Hematopoietic multipotent progenitor cell treated with erythropoietin and hydrocortisone succinate and interleukin-3 and kit ligand, for 4 days (in vitro differentiated cells): ENCODE measurements at regions not wholly inside any gene's neighbourhood (a gene's known extent, or its start where the extent isn't known, plus 50 kb on each side); places are given as distances from the start of the nearest gene placed in this dataset.
A peak's percentile ranks its signal among the peaks of the same experiment; 100 is the strongest.
"Not testable (repeated sequence)": the region's sequence is repeated elsewhere in the genome, so short reads cannot be mapped to it uniquely, and the experiment has no call there.

Source experiments
- DNase-seq: peaks from one replicate; pipeline ENCODE4 v3.0.0-alpha.2; 2015

- DNase-seq = peak; percentile 83
Measured at GRCh38 chr21:14675774-14676530, 129.8 kb upstream of the SAMSN1 start.

DNA sequence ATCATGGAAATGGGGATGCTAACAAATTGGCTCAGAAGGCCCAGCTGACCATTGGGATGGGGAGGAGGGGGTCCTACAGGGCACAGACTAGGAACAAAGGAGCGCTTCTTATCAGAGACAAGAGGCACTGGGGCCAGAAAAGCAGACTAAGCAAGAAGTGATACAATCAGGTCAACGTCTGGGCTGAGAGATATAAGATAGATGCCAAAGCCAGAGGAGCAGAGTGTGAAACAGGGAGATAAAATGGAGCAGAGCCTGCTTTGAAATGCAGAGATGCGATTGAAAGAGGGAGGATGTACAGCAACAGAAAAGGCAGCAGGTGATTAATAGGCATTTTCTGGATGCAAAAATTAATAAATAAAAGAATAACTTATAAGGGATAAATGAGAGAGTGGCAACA lies 127.5 kb upstream of the SAMSN1 start:
- DNase-seq = peak; percentile 78

DNA sequence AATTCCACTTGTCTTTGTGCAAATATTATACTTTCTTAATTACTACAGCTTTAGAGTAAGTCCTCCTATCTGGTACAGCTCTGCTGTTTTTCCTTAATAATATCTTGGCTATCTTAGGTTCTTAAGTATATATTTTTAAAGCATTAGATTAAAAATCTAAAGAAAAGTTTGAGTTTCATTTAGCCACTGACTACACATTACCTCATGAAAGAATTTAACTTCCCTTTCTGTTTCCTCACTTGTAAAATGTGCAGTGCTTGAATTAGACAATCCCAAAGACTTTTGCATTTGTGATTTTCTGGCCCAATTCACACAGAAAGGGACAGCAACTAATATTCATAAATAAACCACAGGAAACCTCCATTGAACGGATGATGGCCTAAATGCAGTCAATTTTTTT lies 126.4 kb upstream of the SAMSN1 start:
- DNase-seq = no peak

DNA sequence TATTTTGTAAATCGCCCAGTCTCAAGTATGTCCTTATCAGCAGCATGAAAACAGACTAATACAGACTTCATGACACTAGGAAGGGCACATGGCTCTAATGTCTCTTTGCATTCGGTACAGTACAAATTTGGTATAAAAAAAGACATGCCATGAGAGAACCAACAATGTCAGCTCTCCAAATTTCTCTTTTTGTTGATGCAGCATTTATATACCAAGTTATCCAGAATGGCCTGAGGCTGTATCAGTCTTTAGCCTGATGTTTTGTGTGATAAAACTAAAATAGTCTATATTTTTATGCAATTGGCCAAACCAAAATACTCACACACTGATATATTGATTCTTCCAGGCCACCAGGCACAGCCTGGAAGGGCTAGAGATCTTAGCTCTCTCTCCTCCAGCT lies 124.3 kb upstream of the SAMSN1 start:
- DNase-seq = no peak

DNA sequence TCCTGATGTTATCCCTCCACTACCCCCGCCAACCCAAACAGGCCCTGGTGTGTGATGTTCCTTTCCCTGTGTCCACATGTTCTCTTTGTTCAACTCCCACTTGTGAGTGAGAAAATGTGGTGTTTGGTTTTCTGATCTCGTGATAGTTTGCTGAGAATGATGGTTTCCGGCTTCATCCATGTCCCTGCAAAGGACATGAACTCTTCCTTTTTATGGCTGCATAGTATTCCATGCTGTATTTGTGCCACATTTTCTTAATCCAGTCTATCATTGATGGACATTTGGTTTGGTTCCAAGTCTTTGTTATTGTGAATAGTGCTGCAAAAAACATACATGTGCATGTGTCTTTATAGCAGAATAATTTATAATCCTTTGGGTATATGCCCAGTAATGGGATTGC lies 123.0 kb upstream of the SAMSN1 start:
- not testable (repeated sequence) for DNase-seq

DNA sequence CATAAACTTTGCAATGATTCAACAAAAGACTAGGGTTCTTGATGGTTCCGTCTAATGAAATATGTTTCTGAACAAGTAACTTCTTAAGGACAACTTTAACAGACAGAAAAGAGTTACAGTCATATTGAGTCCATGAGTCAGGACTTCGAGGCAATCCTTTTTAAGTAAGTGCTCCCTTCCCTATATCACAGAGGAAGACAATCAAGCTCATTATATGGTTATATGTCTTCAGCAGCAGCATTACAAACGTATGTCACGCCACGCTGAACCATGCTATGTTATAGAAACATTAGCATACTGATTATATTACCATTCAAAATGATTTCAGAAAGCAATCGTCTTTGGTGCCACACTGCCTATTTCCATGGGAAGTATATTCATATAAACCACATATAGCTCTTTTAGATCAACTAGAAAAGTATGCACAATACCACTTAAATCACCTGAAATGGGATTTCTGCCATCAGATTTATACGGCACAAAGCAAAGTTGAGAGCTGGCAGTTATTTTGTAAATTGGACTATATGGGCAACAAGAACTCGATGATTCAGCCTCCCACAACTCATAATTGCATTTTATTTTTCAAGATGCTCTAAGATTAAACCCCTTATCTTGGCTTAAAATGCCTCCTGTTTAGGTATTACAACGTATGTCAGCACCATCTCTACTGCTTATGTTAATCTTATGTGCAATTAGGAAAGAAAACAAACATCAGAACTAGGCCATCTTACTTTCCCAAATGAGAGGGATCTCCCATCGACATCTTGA lies 111.3 kb upstream of the SAMSN1 start:
- DNase-seq = no peak

GRCh38 chr21:14646893-14647292 lies 100.8 kb upstream of the SAMSN1 start:
- no peak for DNase-seq

DNA sequence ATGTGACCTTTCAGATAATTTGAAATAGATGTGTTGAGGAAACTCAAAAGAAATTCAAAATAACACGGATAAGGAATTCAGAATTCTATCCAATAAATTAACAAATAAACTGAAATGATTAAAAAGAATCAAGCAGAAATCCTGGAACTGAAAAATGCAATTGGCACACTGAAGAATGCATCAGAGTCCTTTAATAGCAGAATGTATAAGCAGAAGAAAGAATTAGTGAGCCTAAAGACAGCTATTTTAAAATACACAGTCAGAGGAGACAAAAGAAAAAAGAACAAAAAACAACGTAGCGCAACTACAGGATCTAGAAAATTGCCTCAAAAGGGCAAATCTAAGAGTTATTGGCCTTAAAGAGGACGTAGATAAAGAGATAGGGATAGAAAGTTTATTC lies 99.6 kb upstream of the SAMSN1 start:
- no peak for DNase-seq

DNA sequence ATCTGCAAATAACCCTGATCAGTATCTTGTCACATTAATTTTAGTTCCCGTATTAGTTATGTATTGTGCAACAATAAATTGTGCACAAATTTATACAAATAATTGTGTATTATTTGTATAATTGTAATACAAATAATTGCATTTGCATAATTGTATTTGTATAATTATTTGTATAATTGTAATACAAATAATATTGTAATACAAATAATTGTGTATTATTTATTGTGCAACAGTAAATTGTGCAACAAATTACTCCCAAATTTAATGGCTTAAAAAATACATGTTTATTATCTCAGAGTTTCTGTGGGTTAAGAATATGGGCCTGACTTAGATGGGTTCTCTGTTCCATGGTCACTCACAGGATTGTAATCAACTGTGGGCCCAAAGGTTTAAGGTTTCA lies 86.2 kb upstream of the SAMSN1 start:
- no peak for DNase-seq

DNA sequence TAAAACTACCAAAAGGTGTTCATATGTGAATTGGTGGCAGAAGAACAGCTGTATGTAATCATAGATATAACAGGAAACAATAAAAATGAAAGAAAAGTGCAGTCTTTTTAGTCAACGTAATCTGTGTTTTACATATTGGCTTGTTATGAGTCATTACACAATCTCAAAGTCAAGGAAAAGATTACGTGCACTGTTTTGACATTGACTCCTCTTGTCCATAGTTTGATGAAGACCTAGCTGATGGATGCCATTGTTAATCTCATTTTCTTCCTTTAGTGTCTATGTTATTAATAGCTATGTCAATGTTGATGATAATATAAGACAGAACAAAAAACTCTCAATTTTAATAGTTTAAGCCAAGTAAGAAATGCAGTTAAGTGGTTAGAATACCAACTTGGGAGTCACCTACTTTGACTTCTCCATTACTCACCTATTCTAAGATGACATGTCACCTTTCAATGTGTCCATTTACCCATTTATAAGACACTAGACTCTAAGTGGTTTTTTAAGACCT lies 84.5 kb upstream of the SAMSN1 start:
- DNase-seq = peak; percentile 54

DNA sequence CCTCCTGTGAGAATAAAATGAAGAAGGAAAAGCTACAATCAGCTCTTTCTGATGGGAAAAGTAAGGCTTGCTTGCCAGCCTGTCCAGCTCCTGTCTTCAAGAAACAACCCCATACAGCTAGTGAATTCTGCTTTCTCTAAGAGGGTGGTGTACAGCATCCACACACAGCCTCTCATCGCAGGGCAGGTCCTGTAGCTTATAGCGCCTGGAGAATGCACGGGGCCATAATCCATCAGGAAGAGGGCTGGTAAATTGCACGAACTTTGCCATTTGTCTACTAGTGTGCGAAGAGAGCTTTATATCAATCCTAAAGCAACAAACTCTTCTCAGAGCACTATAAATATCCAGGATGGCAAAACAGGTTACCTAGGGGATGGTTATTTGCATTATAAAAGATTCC lies 83.3 kb upstream of the SAMSN1 start:
- no peak for DNase-seq

DNA sequence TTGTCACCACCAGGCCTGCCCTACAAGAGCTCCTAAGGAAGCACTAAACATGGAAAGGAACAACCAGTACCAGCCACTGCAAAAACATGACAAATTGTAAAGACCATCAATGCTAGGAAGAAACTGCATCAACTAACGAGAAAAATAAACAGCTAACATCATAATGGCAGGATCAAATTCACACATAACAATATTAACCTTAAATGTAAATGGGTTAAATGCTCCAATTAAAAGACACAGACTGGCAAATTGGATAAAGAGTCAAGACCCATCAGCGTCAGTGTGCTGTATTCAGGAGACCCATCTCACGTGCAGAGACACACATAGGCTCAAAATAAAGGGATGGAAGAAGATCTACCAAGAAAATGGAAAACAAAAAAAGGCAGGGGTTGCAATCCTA lies 77.0 kb upstream of the SAMSN1 start:
- DNase-seq = not testable (repeated sequence)

GRCh38 chr21:14620152-14620551 lies 74.0 kb upstream of the SAMSN1 start:
- peak; percentile 26 for DNase-seq

DNA sequence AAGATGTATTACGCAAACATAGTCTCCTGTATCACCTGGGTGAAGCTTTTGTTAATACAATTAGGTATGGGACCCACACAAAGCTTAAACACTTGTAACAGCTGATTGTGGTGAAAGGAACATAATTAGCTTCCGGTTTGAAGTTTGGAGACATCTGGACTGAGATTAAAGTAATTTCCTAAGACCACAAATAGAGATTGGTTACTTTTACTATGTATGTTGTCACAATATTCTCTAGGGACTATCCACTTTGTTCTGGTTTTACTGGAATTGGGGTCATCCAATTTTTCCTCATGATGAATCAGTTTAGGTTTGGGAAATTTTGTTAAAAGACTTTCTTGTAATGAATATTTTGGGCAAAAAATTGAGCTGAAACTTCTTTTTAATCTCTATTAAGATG lies 71.8 kb upstream of the SAMSN1 start:
- DNase-seq = no peak

DNA sequence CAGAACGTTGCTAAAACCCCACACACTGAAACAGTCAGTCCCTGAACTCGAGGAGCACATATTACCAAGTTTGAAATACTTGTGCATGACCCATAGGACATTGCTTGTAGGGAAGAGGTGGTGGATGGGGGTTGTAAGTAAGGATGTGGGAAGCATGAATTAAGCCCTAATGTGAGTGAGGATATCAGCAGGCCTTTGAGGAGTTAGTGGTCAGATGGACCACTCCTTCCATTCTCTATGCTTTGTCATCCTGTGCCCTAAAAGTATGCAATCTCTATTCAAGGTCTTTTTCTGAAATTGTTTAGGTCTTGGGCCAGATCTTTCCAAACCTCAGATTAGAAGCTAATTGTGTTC lies 70.9 kb upstream of the SAMSN1 start:
- DNase-seq = no peak

DNA sequence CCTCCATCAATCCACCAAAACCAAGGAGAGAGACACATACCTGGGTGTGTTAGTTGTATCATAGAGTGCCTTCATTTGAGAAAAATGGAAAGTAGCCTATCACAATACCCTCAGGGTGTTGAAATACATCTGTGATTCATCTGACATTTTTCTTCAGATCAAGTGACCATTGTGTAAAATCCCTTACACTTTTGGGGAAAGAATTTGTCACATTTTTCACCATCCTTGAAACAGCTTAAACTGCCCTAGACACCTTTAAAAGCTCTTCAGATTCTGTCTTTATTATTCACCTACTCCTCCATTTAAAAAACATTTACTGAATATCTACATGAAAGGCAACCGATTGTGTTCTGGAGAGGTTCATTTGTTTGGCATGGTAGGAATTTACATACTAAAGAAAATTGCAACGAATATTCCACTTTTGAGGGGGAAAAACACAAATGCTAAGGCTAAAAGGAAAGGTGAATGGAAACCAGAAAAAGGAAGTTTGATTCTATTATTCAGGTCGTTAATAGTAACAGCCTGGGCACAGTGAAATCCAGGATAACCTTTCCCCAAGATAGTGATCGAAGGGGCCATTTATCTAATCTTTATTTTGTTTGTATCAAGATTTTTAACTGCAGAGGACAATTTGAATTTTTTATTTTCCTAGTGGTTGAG lies 70.4 kb upstream of the SAMSN1 start:
- no peak for DNase-seq

GRCh38 chr21:14615359-14615974 lies 69.4 kb upstream of the SAMSN1 start:
- DNase-seq = no peak

DNA sequence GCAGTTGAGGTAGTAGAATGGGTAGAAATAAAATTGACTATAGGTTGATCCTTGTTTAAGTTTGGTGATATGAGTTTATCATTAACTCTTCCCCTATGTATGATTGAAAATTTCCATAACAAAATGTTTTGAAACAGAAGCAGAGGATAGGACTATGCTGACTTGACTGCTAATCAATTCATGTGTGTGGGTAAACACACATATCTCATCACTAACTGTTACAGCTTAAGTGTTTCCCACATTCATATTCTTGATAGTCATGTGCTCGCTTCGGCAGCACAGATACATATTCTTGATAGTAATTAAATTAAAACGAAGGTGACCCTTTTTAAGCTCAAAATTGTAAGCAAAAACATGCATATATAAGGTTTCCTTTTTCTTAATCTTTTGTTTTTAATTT lies 68.2 kb upstream of the SAMSN1 start:
- no peak for DNase-seq

DNA sequence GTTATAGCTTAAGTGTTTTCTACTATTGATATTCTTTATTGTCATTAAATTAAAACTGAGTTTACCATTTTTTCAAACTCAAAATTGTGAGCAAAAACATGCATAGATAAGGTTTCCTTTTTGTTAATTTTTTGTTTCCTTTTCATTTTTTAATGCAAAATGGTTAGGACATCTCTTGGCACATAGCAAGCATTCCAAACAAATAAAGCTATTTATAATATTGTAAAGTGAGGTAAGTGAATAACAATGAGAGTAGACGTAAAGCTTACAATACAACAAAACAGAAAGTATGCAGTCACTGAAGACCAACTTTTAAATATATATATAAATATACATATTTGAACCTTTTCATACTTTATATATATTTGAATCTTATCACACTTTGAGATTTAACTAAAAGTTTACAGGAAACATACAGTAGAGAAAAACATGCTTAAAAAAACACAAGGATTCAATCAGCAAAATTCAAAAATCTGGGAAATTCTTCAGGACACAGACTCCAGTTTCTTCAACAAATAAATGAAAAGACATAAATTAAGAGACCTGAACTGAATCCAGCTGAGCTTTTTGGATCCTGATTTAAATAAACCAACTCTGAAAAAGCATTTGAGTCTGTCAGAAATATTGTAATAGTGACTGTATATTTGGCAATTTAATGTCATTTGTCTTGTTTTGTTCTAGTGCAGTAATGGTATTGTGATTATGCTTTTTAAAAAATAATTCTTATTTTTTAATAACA lies 67.5 kb upstream of the SAMSN1 start:
- DNase-seq = no peak

- not testable (repeated sequence) for DNase-seq
Measured at GRCh38 chr21:14610119-14610518, 64.0 kb upstream of the SAMSN1 start.

- no peak for DNase-seq
Measured at GRCh38 chr21:14609274-14609673, 63.2 kb upstream of the SAMSN1 start.

DNA sequence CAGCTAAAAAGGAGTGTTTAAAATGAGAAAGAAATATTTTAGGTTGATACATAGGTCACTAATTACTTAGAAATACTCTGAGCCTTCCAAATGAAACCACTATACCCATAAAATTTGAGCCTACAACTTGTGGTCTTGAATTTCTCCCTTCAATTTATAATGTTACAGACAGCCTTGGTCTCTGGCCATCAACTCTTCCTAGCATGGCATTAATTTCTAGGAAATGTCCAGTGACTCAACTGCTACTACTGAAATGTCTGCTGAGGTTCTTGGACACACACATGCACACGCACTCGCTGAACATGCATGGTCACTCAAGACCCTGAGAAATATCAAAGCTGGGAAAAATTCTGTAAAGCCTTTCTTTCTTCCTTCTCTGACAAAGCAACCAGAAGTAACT lies 61.1 kb upstream of the SAMSN1 start:
- no peak for DNase-seq

DNA sequence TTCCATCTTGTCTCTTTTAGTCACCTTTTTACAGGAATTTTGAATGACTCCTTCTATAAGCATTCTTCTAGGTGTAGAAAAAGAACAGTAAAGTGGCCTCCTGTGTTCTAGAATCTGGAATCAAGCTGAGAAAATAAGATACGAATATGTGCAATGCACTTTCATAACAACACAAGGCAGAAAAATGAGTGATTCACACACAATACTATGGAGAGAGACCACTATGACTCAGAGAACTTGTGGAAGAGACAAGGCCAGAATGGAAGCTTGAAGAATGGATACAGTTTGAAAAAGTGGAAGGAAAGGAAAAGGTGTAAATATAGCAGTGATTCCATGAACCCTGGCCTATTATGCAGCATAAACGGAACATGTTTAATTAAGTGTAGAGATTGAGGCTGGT lies 57.1 kb upstream of the SAMSN1 start:
- DNase-seq = no peak
